H9 (cell line): ENCODE measurements at regions not wholly inside any gene's neighbourhood (a gene's known extent, or its start where the extent isn't known, plus 50 kb on each side); places are given as distances from the start of the nearest gene placed in this dataset.

ENCODE experiments used
- DNase-seq: peaks from one replicate; pipeline ENCODE4 v3.0.0-alpha.2; 2017
- H2AFZ ChIP-seq: one replicate; pipeline ENCODE4 v1.6.1; 2013; ENCODE audit warnings: mild to moderate bottlenecking, low read length, control low read depth, moderate library complexity
- H2AK5ac ChIP-seq: 2 replicates; pipeline ENCODE4 v1.6.1; 2013; ENCODE audit warnings: low read length, control low read depth, mixed read lengths; ENCODE audit not compliant: insufficient read length
- H2BK120ac ChIP-seq: one replicate; pipeline ENCODE4 v1.6.1; 2013; ENCODE audit warnings: low read depth, mild to moderate bottlenecking, low read length, control low read depth, inconsistent platforms; ENCODE audit not compliant: poor library complexity, severe bottlenecking
- H2BK12ac ChIP-seq: 2 replicates; pipeline ENCODE4 v1.6.1; 2013; ENCODE audit warnings: low read length, control low read depth, mixed read lengths, low read depth; ENCODE audit not compliant: insufficient read length
- H2BK15ac ChIP-seq: 2 replicates; pipeline ENCODE4 v1.6.1; 2013; ENCODE audit warnings: low read depth, low read length, control low read depth
- H2BK20ac ChIP-seq: one replicate; pipeline ENCODE4 v1.6.1; 2013; ENCODE audit warnings: low read depth, mild to moderate bottlenecking, low read length, control low read depth, inconsistent platforms; ENCODE audit not compliant: poor library complexity, severe bottlenecking
- H2BK5ac ChIP-seq: 2 replicates; pipeline ENCODE4 v1.6.1; 2013; ENCODE audit warnings: low read length, control low read depth, mixed read lengths; ENCODE audit not compliant: insufficient read length
- H3K14ac ChIP-seq: 2 replicates; pipeline ENCODE4 v1.6.1; 2013; ENCODE audit warnings: low read length, control low read depth; ENCODE audit not compliant: insufficient read depth
- H3K18ac ChIP-seq: 2 replicates; pipeline ENCODE4 v1.6.1; 2013; ENCODE audit warnings: low read depth, mild to moderate bottlenecking, mixed read lengths, low read length, control low read depth; ENCODE audit not compliant: insufficient read length
- H3K23ac ChIP-seq: 2 replicates; pipeline ENCODE4 v1.6.1; 2013; ENCODE audit warnings: low read length, control low read depth, mixed read lengths, low read depth; ENCODE audit not compliant: insufficient read length
- H3K23me2 ChIP-seq: 2 replicates; pipeline ENCODE4 v1.6.1; 2013; ENCODE audit warnings: low read depth, mild to moderate bottlenecking, mixed read lengths, low read length, control low read depth; ENCODE audit not compliant: insufficient read length, poor library complexity, severe bottlenecking
- H3K27ac ChIP-seq: 2 replicates; pipeline ENCODE4 v1.5.1; 2013; ENCODE audit warnings: low read length, control low read depth, mixed read lengths, low read depth; ENCODE audit not compliant: insufficient read length
- H3K27me3 ChIP-seq: 2 replicates; pipeline ENCODE4 v1.6.1; 2013; ENCODE audit warnings: low read length, control low read depth, inconsistent platforms; ENCODE audit not compliant: insufficient read depth
- H3K4ac ChIP-seq: 2 replicates; pipeline ENCODE4 v1.6.1; 2013; ENCODE audit warnings: low read depth, mild to moderate bottlenecking, control low read depth, inconsistent platforms, low read length, moderate library complexity
- H3K4me1 ChIP-seq: 2 replicates; pipeline ENCODE4 v1.6.1; 2013; ENCODE audit warnings: low read length, control low read depth, inconsistent platforms; ENCODE audit not compliant: insufficient read depth
- H3K4me2 ChIP-seq: 2 replicates; pipeline ENCODE4 v1.6.1; 2013; ENCODE audit warnings: low read length, control low read depth, mixed read lengths; ENCODE audit not compliant: insufficient read length, insufficient read depth
- H3K56ac ChIP-seq: 2 replicates; pipeline ENCODE4 v1.6.1; 2013; ENCODE audit warnings: low read depth, mild to moderate bottlenecking, mixed read lengths, low read length, control low read depth; ENCODE audit not compliant: insufficient read length
- H3K79me1 ChIP-seq: 2 replicates; pipeline ENCODE4 v1.6.1; 2013; ENCODE audit warnings: low read depth, mild to moderate bottlenecking, moderate library complexity, low read length, control low read depth, inconsistent platforms; ENCODE audit not compliant: insufficient read depth, poor library complexity, severe bottlenecking
- H3K79me2 ChIP-seq: 2 replicates; pipeline ENCODE4 v1.6.1; 2013; ENCODE audit warnings: low read length, control low read depth, inconsistent platforms; ENCODE audit not compliant: insufficient read depth
- H3K9ac ChIP-seq: 2 replicates; pipeline ENCODE4 v1.6.1; 2013; ENCODE audit warnings: low read length, control low read depth, mixed read lengths; ENCODE audit not compliant: insufficient read length; ENCODE audit errors: extremely low read depth
- H3K9me3 ChIP-seq: one replicate; pipeline ENCODE4 v1.6.1; 2013; ENCODE audit warnings: low read depth, low read length, inconsistent platforms; ENCODE audit not compliant: control insufficient read depth
- H3T11ph ChIP-seq: one replicate; pipeline ENCODE4 v1.6.1; 2013; ENCODE audit warnings: mild to moderate bottlenecking, low read length, control low read depth, inconsistent platforms
- H4K20me1 ChIP-seq: one replicate; pipeline ENCODE4 v1.6.1; 2013; ENCODE audit not compliant: control insufficient read depth, insufficient read length, insufficient read depth
- H4K5ac ChIP-seq: 2 replicates; pipeline ENCODE4 v1.6.1; 2013; ENCODE audit warnings: low read depth, mild to moderate bottlenecking, mixed read lengths, low read length, control low read depth; ENCODE audit not compliant: insufficient read length
- H4K8ac ChIP-seq: replicated peaks from 2 replicates; pipeline ENCODE4 v1.6.1; 2013; ENCODE audit warnings: low read length, control low read depth, mixed read lengths, low read depth; ENCODE audit not compliant: insufficient read length
- H4K91ac ChIP-seq: 2 replicates; pipeline ENCODE4 v1.6.1; 2013; ENCODE audit warnings: low read depth, mild to moderate bottlenecking, moderate library complexity, mixed read lengths, low read length, control low read depth; ENCODE audit not compliant: insufficient read length
- H3K27ac Mint-ChIP-seq, 3 experiments: 2 replicates in 2 of 3; 3 replicates in 1 of 3; pipeline ENCODE4 v1.8.0; 2020 to 2021; ENCODE audit warnings: mixed read lengths in 3 of 3, mild to moderate bottlenecking in 1 of 3, moderate library complexity in 1 of 3
- H3K27me3 Mint-ChIP-seq: 2 replicates; pipeline ENCODE4 v1.8.0; 2021; ENCODE audit warnings: low read depth, mild to moderate bottlenecking, moderate library complexity, mixed read lengths
- H3K36me3 Mint-ChIP-seq, 3 experiments: 2 replicates in 2 of 3; 3 replicates in 1 of 3; pipeline ENCODE4 v1.8.0; 2020 to 2021; ENCODE audit warnings: low read depth in 3 of 3, mixed read lengths in 3 of 3; ENCODE audit not compliant: insufficient read depth in 1 of 3
- H3K4me1 Mint-ChIP-seq, 2 experiments: 2 replicates each; pipeline ENCODE4 v1.8.0; 2020; ENCODE audit warnings: mixed read lengths in 2 of 2
- H3K4me3 Mint-ChIP-seq, 2 experiments: 2 replicates in 1 of 2; 3 replicates in 1 of 2; pipeline ENCODE4 v1.8.0; 2020 to 2021; ENCODE audit warnings: mild to moderate bottlenecking in 2 of 2, mixed read lengths in 2 of 2, moderate library complexity in 1 of 2
- H3K9me3 Mint-ChIP-seq, 2 experiments: 2 replicates in 1 of 2; 3 replicates in 1 of 2; pipeline ENCODE4 v1.8.0; 2020; ENCODE audit warnings: mild to moderate bottlenecking in 2 of 2, mixed read lengths in 2 of 2, moderate library complexity in 1 of 2
- CTCF ChIP-seq: fragments of 200-600 bp; sonication (generic); conservative IDR thresholded peaks from 3 replicates; pipeline ENCODE4 v1.8.0; 2021; ENCODE audit warnings: antibody characterized with exemption, mild to moderate bottlenecking
- WGBS: extraction: QIAGEN DNeasy Blood & Tissue Kit; methylation state at CpG from one replicate; pipeline ENCODE4 v1.1.7; 2013; ENCODE audit warnings: missing lambda C conversion rate, low lambda C conversion rate, mixed read lengths; ENCODE audit not compliant: insufficient read length; ENCODE audit errors: extremely low coverage; 5-methylcytosine and 5-hydroxymethylcytosine counted together

DNA sequence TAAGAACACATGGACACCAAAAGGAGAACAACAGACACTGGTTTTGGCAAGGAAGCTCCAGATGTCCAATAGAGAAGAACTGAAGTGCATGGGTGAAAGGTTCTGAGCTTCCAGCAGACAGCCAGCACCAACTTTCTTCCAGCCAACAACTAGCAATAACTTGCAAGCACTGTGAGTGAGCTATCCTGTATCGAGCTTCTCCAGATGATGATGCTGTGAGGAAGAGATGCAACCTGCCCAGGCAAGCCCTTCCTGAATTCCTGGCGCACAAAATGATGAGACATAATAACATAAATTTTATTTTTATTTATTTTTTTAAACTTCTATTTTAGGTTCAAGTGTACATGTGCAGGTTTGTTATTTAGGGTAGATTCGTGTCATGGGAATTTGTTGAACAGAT is 692.1 kb downstream of the DNAJB9 start:
- Histone ChIP-seq H3K27me3 (no peaks in the 10 kb centered on the region), H4K8ac (no peak overlapping the region), H3K27ac (no peak overlapping the region), H3K4me1 (peaks cover 2% of the 10 kb centered on the region; the same call in 1 of the 2 replicates), H3K56ac (no peak overlapping the region), H2BK20ac (no peak overlapping the region), H3K79me2 (no peaks in the 10 kb centered on the region), H3K23me2 (no peaks in the 10 kb centered on the region), H2AK5ac (no peak overlapping the region), H3K4me2 (no peak overlapping the region), H3K9ac (no peak overlapping the region), H3K4ac (no peak overlapping the region), H3K79me1 (no peaks in the 10 kb centered on the region), H2BK5ac (no peak overlapping the region), H3T11ph (no peak overlapping the region), H3K23ac (no peak overlapping the region), H3K9me3 (no peaks in the 10 kb centered on the region), H4K20me1 (no peaks in the 10 kb centered on the region), H4K91ac (no peak overlapping the region), H3K18ac (no peak overlapping the region), H3K14ac (no peak overlapping the region), H2BK120ac (no peak overlapping the region), H2BK12ac (no peak overlapping the region), H2AFZ (no peak overlapping the region), H2BK15ac (no peak overlapping the region), H4K5ac (no peak overlapping the region)
- no peak overlapping the region for H3K4me3 Mint-ChIP-seq
- H3K36me3 Mint-ChIP-seq = no peaks in the 10 kb centered on the region; a peak in 1 of 7 replicates
- TF ChIP-seq CTCF = no peak
- H3K9me3 Mint-ChIP-seq = no peaks in the 10 kb centered on the region; a peak in 1 of 5 replicates
- no peaks in the 10 kb centered on the region for H3K27me3 Mint-ChIP-seq
- no CpG with 5 or more reads among the region's 3 CpGs for WGBS
- DNase-seq = no peak
- H3K27ac Mint-ChIP-seq = no peak overlapping the region
- peaks cover 8 to 9% of the 10 kb centered on the region in 2 experiments for H3K4me1 Mint-ChIP-seq
